Smooth muscle cell of the brain vasculature (primary cell): ENCODE measurements at regions not wholly inside any gene's neighbourhood (a gene's known extent, or its start where the extent isn't known, plus 50 kb on each side); places are given as distances from the start of the nearest gene placed in this dataset.
"Not testable (repeated sequence)": the region's sequence is repeated elsewhere in the genome, so short reads cannot be mapped to it uniquely, and the experiment has no call there.

Experiments used
- DNase-seq: peaks from one replicate; pipeline ENCODE4 v3.0.0-alpha.2; 2012; ENCODE audit warnings: low read depth, low spot score

DNA sequence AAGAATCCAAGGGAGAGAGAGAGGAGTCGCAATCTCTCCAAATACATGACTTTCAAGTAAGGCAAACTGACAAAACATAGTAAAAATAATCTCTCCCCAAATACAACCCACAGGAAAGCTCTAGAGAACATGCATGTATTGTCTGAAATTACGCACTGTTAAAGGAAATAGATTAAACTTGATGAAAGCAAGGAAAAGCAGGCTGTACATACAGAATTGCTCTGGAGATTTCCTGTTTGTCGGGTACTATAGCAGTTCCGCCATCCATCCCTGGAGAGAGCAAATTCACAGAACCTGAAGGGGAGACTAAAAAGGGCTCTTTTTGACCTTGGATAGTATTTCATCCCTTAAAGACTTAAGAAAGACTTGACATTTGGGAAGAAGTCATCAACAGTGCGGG, 170.2 kb upstream of the BET1 start:
- no peak for DNase-seq

DNA sequence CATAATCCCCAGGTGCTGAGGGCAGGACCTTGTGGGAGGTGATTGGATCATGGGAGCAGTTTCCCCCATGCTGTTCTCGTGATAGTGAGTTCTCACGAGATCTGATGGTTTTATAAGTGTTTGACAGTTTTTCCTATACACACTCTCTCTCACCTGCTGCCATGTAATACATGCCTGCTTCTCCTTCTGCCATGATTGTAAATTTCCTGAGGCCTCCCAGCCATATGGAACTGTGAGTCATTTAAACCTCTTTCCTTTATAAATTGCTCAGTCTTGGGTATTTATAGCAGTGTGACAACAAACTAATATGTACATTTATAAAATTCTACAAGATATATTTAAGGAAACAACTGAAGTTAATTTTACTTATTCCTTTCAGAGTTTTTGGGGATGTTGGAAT, 170.8 kb upstream of the BET1 start:
- no peak for DNase-seq

DNA sequence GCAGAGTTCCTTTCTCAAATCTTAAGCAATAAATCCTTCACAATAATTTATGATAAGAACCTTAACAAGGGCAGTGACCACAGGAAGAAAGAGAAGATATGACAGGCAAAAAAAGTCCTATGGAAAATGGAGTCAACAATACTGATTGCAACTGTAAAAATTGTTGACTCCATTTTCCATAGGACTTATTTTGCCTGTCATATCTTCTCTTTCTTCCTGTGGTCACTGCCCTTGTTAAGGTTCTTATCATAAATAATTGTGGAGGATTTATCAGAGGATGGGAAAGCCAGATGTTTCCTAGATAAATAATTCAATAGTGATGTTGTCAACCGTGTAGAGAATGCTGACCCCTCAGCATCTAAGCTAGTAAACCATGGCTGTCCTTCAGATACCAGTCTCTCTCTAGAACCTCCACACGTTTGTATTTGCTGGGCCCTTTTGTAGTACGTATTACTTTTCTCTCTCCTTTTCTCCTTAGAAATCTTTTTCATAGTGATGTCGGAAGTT, 172.6 kb upstream of the BET1 start:
- DNase-seq: no peak

DNA sequence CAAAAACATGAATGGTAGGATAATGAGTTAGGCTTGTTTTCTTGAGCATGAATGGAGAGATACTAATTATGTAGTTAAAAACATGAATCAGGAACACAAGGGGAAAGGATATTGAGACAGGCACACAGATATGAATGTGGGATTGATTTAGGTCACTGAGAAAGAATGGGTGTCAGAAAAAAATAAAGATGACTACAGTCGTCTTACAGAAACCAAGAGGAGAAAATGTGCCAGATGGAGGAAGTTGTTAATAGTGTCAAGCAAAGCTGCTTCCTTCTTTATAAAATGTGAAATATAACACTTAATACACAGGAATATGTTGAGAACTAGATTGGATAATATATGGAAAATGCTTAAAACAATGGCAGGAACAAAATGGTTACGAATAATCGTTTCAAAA, 173.3 kb upstream of the BET1 start:
- DNase-seq: no peak

DNA sequence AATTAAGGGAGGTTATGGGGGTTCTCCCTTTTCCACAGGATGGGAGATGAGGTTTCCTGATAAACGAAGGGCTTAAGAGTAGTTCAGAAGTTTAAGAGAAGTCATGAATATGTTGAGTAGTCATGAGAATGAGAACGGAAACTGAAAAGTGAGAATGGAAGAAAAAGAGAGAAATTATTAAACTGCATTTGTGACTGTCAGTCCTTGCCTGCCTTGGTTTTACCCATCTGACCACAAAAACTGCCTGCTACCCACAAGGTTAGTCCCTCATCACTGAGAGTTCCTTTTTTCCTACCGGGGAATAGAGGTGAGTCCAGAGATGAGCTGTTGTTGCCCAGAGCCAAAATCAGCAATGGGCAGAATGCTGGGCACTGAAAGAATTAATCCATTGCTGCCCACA, 174.1 kb upstream of the BET1 start:
- DNase-seq: no peak

- DNase-seq: no peak
Observed at GRCh38 chr7:94179466-94179865, 175.3 kb upstream of the BET1 start.

- DNase-seq: peak; percentile 36
Observed at GRCh38 chr7:94182066-94182465, 177.9 kb upstream of the BET1 start.

DNA sequence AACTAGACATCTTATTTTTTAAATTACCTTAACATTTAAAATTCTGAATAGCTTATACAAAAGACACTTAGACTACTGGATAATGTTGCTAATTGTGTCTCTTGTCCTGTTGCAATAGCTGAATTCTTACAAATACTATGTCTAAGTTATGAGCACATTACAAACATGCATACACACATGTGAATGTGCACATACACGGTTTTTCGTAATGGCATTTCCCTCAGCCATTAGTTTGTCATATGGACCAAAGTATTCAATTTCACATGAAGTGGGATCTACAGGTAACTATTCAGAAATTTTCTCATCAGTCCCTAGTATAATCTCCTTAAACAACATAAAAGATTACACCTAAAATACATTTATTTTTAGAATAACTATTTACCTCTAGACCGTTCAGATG, 178.6 kb upstream of the BET1 start:
- no peak for DNase-seq

- peak; percentile 86 for DNase-seq
Observed at GRCh38 chr7:94183289-94183749, 179.2 kb upstream of the BET1 start.

GRCh38 chr7:94183891-94184290, 179.7 kb upstream of the BET1 start:
- no peak for DNase-seq

- DNase-seq: no peak
Observed at GRCh38 chr7:94188350-94188749, 184.2 kb upstream of the BET1 start.

DNA sequence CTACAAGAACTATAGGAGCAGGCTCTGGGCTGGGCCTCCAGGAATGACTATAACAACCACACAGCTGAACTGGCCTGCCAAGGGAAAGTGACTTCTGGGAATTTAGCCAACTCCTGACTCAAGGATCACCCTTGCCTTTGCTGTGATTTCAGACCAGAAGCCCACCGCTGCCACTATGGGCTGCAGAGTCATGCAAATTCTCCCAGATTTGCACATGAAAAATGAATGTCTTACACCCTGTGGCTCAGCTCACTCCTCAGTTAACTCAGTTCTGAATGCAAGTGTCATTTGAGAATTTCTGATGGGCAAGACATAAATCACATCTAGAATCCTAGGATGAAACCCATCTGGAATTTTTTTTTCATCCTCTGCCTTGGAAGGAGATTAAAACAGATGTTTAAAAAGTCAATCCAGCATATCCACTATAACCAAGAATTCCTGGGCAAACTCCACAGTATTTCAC, 186.5 kb upstream of the BET1 start:
- DNase-seq: peak; percentile 87

DNA sequence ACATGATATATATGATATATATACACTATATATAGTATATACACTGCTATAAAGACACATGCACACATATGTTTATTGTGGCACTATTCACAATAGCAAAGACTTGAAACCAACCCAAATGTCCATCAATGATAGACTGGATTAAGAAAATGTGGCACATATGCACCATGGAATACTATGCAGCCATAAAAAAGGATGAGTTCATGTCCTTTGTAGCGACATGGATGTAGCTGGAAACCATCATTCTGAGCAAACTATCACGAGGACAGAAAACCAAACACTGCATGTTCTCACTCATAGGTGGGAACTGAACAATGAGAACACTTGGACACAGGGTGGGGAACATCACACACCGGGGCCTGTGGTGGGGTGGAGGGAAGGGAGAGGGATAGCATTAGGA, 190.3 kb upstream of the BET1 start:
- DNase-seq: not testable (repeated sequence)

DNA sequence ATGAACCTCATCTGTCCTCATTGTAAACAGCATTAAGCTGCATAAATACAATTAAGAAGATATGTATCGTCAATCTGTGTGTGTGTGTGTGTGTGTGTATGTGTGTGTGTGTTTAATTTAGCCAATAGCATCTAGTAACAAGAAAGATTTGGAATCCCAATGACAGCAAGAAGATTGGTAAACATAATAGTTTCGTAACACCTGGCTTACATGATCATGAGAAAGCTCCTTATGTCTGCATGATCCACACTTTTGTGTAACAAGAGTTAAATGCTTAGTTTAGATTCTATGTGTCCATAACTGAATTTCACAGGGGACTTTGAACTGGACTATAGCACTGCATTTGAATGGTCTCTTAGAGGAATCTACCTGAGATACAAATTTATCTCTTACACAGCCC, 191.0 kb upstream of the BET1 start:
- DNase-seq: no peak

DNA sequence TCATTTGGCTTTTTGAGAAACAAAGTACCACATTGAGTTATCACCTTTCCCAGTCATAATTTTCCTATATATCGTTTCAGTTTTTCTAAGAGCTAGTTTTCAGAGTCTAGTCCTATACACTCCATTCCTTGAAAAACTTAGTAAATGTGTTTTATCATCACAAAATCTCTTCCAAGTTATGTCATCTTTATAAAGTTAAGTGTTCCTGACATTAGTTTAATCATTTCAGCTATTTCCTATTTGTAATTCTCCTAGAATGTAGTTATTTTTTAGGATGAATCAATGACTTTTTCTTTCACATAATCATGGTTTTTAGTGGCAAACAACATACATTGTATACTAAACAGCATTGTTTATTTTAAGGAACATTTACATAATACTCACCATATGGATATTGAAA, 191.7 kb upstream of the BET1 start:
- no peak for DNase-seq

GRCh38 chr7:94205529-94205928, 189.2 kb upstream of the COL1A2 start:
- no peak for DNase-seq

GRCh38 chr7:94206295-94206694, 188.4 kb upstream of the COL1A2 start:
- DNase-seq: no peak

DNA sequence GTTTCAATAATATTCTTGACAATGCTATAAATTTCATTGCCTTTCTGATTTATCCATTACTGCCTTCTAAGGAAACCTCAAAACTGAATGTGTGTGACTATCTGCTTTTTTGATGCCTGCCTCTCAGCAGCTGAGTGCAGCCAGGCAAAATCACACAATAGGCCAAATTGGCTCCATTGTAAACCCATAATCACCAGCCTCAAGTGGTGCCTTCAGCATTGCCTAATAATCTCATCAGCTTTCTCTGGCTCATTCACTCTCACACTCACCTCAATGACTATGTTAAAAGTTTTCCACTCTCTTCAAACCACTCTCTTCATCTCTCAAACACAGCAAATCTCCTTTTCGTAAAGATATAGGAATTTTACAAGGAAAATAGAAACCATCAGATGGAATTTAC, 182.5 kb upstream of the COL1A2 start:
- DNase-seq: no peak

DNA sequence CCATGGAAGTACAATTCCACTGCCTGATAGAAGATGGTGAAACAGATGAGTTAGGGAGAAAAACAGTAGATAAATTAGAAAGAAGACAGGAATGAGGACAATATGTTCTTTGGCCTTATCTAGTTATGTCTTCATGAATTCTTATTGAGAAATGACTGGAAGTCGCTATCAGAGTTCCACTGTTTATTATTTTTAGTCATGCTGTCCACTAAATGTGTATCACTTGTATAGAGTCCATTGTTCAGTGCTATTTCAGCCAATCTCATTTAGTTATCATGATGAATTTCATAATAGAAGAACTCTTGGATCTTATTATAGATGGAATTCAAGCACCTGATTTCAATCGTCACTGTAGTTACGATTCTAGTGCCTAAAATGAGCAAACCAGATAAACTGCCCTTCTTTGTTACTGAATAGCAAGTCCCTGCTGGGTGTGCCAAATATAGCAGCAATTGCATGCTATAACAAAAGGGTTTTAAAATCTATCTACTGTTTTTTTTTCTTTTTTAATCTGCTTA, 177.7 kb upstream of the COL1A2 start:
- no peak for DNase-seq

- no peak for DNase-seq
Observed at GRCh38 chr7:94217766-94218165, 176.9 kb upstream of the COL1A2 start.

DNA sequence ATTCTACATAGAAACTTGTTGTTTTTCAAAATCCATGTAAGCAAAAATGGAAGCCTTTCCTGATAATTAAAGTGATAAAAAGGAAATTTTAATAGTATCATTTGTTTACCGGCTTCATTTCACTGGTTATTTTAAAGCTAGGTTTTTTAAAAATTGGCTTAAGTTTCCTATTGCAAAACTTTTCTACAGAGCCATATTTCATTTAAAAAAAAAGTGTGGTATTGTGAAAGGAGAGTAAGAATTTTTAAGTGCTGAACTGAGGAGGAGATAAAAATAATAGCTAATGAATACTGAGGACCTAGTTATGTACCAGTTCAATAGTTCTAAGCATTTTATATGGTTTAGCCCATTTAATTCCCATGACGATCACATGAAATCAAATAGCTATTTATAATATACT, 172.2 kb upstream of the COL1A2 start:
- no peak for DNase-seq

DNA sequence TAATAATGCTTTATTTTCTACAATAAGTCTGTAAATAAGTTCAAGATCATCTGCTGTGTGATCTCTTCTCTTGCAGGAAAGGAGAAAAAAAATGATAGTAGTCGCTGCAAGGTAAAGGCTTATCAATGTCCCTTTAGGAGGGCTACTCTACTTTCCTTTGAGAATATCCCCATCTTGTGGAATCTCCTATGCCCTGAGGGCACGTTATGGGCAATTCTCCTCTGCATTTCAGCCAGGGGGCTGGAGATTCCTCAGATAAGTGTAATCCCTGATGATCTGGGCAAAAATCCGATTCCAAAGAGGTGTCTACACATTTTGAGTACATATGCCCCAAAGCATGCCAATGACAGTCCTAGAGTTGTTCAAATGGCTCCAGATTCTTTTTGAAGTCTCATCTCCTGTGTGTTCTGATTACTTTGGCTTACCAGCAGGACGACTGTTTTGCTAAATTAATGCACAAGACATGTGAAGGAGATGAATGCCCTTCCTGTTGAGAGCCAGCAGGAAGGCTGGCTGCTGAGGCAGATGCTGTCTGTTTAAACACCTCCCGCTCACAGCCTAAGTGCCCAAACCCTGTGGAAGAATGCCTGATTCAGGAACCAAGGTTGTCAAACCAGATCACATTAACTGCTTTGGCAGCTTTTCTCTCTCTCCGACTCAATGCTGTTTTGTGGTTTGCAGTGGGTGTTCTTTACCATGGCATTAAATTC, 171.2 kb upstream of the COL1A2 start:
- peak; percentile 46 for DNase-seq

DNA sequence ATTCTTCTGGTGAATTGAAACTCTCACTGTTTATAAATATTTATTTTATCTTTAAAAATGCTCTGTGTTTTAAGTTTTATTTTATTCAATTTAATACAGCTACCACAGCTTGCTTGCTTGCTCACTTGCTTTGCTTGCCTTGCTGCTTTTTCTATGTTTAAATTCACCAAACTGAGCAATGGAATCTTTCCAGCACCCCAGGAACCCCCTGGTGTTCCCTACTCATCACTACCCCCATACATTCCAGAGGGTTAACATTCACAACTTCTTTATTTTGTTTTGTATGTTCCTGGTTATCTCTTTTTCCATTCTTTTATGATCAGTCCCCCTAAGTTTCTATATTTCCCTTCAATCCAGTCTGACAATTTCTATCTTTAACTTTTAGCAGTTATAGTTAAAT, 166.5 kb upstream of the COL1A2 start:
- peak; percentile 28 for DNase-seq
